HCT116 (cell line): ENCODE measurements at regions not wholly inside any gene's neighbourhood (a gene's known extent, or its start where the extent isn't known, plus 50 kb on each side); places are given as distances from the start of the nearest gene placed in this dataset.

Experiments
- CEBPB ChIP-seq: IDR thresholded peaks from 2 replicates; pipeline ENCODE4 v1.6.1; 2012; ENCODE audit warnings: low read depth
- CTCF ChIP-seq, 3 experiments: fragments of 200-600 bp in 1 of 3; sonication (generic) in 1 of 3; IDR thresholded peaks in 2 of 3; conservative IDR thresholded peaks in 1 of 3; 2 replicates each; pipeline ENCODE4 v1.5.1; 2012 to 2017; ENCODE audit warnings: low read depth in 2 of 3, low read length in 2 of 3, antibody characterized with exemption in 1 of 3, borderline replicate concordance in 1 of 3, control low read depth in 1 of 3, mild to moderate bottlenecking in 1 of 3, mixed read lengths in 1 of 3, mixed run types in 1 of 3, moderate library complexity in 1 of 3; ENCODE audit not compliant: insufficient read depth in 1 of 3
- EGR1 ChIP-seq: IDR thresholded peaks from 2 replicates; pipeline ENCODE4 v1.6.1; 2012; ENCODE audit warnings: low read depth
- POLR2A ChIP-seq: IDR thresholded peaks from 2 replicates; pipeline ENCODE4 v1.7.0; 2011; ENCODE audit warnings: borderline replicate concordance; ENCODE audit not compliant: insufficient read depth, insufficient read length; ENCODE audit errors: extremely low read depth
- POLR2AphosphoS5 ChIP-seq: IDR thresholded peaks from 2 replicates; pipeline ENCODE4 v1.6.1; 2011; ENCODE audit warnings: mild to moderate bottlenecking, low read depth, low read length, moderate library complexity
- RAD21 ChIP-seq: IDR thresholded peaks from 2 replicates; pipeline ENCODE4 v1.6.1; 2012; ENCODE audit warnings: low read depth, mild to moderate bottlenecking
- TCF7L2 ChIP-seq: IDR thresholded peaks from 2 replicates; pipeline ENCODE4 v1.7.0; 2011; ENCODE audit warnings: borderline replicate concordance, inconsistent platforms; ENCODE audit not compliant: insufficient read depth, insufficient read length; ENCODE audit errors: extremely low read depth
- YY1 ChIP-seq: IDR thresholded peaks from 2 replicates; pipeline ENCODE4 v1.6.1; 2011; ENCODE audit warnings: low read length, low read depth, moderate library complexity, mild to moderate bottlenecking; ENCODE audit not compliant: insufficient replicate concordance; ENCODE audit errors: extremely low read depth

- no peak for TF ChIP-seq YY1
- TF ChIP-seq TCF7L2, result no peak
- TF ChIP-seq CTCF (IDR thresholded peaks at IDR 0.05 in 2 of 3, conservative IDR thresholded peaks at IDR 0.05 in 1 of 3; ENCODE audit: borderline replicate concordance in 1 of 3, insufficient read depth in 1 of 3, low read depth in 2 of 3, low read length in 2 of 3), result no peak
- no peak for TF ChIP-seq POLR2A
- TF ChIP-seq POLR2AphosphoS5, result no peak
- TF ChIP-seq EGR1, result no peak
- TF ChIP-seq CEBPB, result no peak
- TF ChIP-seq RAD21, result no peak
Measured at GRCh38 chr5:30626557-30626956, 566.9 kb upstream of the CDH6 start.
